ENCODE measurements at regions not wholly inside any gene's neighbourhood (a gene's known extent, or its start where the extent isn't known, plus 50 kb on each side); places are given as distances from the start of the nearest gene placed in this dataset.

DNA sequence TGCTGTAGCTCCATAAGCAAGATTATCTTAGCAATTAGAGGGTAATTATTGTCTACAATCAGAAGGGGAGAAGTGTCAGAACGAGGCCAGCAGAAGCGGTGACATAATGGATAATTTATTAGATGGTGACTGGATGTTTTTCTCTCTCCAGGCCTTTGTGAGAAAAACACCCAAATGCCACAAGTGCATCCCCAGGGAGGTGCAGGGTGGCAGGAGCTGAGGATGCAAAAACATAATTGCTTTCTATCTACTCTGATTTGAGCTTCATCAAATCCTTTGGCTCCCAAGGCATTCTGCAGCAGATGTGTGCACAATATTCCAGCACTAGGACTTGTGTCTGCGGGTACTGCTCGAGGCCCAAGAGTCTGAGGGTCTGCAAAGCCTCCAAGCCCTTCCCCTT lies 220.1 kb upstream of the SERP2 start:
- H3K9ac ChIP-seq (ENCODE audit: insufficient read depth in 1 of 2, low read length in 2 of 2), result no peak overlapping the region
- H3K36me3 ChIP-seq (ENCODE audit: control insufficient read depth in 4 of 4, insufficient read depth in 4 of 4, low read length in 4 of 4), result no peaks in the 10 kb centered on the region
- H3K4me3 ChIP-seq, result no peak overlapping the region
- WGBS, 2 donors, result 93 to 94% methylated on average over 4 of the region's 4 CpGs
- ATAC-seq (ENCODE audit: insufficient read depth, low FRiP score), result no peak
- no peaks in the 10 kb centered on the region for H3K9me3 ChIP-seq (ENCODE audit: control insufficient read depth in 4 of 4, insufficient read depth in 3 of 4, low read length in 3 of 4)
- TF ChIP-seq, protein P1, sequence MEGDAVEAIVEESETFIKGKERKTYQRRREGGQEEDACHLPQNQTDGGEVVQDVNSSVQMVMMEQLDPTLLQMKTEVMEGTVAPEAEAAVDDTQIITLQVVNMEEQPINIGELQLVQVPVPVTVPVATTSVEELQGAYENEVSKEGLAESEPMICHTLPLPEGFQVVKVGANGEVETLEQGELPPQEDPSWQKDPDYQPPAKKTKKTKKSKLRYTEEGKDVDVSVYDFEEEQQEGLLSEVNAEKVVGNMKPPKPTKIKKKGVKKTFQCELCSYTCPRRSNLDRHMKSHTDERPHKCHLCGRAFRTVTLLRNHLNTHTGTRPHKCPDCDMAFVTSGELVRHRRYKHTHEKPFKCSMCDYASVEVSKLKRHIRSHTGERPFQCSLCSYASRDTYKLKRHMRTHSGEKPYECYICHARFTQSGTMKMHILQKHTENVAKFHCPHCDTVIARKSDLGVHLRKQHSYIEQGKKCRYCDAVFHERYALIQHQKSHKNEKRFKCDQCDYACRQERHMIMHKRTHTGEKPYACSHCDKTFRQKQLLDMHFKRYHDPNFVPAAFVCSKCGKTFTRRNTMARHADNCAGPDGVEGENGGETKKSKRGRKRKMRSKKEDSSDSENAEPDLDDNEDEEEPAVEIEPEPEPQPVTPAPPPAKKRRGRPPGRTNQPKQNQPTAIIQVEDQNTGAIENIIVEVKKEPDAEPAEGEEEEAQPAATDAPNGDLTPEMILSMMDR (IDR thresholded peaks at IDR 0.05; ENCODE audit: control extremely low read depth, extremely low read depth), result no peak
- H3K27me3 ChIP-seq (ENCODE audit: control insufficient read depth in 3 of 3, insufficient read depth in 3 of 3, low read length in 2 of 3), result no peaks in the 10 kb centered on the region
- H3K4me1 ChIP-seq (ENCODE audit: control insufficient read depth in 5 of 5, insufficient read depth in 5 of 5, low read length in 5 of 5), result peaks cover 0 to 12% (median 5%) of the 10 kb centered on the region in 5 donors
- H3K27ac ChIP-seq (ENCODE audit: low read depth in 1 of 2, low read length in 1 of 2), result no peak overlapping the region
- DNase-seq, result no peak

DNA sequence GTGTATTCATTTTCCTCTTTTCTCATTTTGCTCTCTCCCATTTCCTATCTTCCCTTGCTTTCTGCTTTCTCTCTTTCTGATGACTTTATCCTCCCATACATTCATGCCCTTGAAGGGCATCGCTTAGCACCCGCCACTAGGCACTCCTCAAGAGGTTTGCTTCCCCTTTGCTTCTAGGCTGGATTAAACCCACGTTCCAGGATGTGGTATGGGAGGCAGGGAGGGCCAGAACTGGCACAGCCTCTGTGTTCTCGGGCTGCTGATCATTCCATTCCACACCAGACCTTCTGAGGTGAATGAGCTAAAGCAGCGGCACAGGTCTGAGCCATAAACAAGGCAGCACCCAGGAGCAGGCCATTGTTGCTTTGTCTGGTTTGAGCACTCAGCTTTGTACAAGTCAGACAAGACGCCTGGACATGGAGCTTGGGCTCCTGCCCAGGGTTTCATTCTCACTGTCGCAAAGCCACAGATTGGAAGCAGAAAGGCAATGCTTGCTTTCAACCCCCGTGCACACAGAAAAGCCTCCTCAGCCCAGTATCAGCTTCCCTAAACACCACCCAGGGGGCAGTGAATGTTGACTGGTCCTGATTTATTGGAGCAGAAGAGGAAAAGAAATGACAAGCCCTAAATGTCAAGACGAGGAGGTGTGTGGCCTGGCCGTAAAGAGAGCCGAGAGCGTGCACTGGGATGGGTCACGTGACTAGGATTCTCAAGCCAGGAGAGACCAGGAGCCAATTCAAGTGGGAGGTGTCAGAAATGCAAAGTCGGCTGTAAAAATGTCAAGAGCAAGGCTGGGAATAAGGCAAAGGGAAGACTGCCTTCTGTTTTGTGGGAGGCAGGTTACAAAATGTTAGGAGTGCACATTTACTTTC lies 218.0 kb upstream of the SERP2 start:
- no peak overlapping the region for H3K4me3 ChIP-seq
- no peak overlapping the region for H3K9ac ChIP-seq (ENCODE audit: insufficient read depth in 1 of 2, low read length in 2 of 2)
- peaks cover 0 to 12% (median 5%) of the 10 kb centered on the region in 5 donors for H3K4me1 ChIP-seq (ENCODE audit: control insufficient read depth in 5 of 5, insufficient read depth in 5 of 5, low read length in 5 of 5)
- H3K27me3 ChIP-seq (ENCODE audit: control insufficient read depth in 3 of 3, insufficient read depth in 3 of 3, low read length in 2 of 3), result no peaks in the 10 kb centered on the region
- H3K36me3 ChIP-seq (ENCODE audit: control insufficient read depth in 4 of 4, insufficient read depth in 4 of 4, low read length in 4 of 4), result no peaks in the 10 kb centered on the region
- TF ChIP-seq, protein P1 (IDR thresholded peaks at IDR 0.05; ENCODE audit: control extremely low read depth, extremely low read depth), result no peak
- WGBS, 2 donors, result 41 to 43% methylated on average over 14 of the region's 14 CpGs
- ATAC-seq (ENCODE audit: insufficient read depth, low FRiP score) (peak; percentile 75), DNase-seq (peak; percentile 77 to 91 (median 85))
- H3K27ac ChIP-seq (ENCODE audit: low read depth in 1 of 2, low read length in 1 of 2), result peak overlapping the region; percentile 62 to 74
- no peaks in the 10 kb centered on the region for H3K9me3 ChIP-seq (ENCODE audit: control insufficient read depth in 4 of 4, insufficient read depth in 3 of 4, low read length in 3 of 4)

DNA sequence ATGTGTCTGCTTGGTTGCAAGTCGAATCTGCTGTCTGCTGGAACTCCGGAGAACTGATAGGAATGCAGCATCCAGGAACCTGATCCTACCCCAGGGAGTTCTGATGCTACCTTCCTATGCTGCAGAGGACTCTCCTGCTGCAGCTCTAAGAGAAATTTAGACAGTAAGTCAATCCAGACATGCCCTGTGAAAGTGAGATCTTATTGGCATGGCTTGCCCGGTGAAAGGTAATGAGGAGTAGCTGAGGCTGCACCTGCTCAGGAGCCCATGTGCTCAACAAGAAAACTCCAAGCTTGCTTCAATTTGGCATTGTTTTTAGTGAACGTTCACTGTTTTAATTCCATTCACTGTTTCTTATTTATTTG lies 217.3 kb upstream of the SERP2 start:
- ATAC-seq (ENCODE audit: insufficient read depth, low FRiP score) (no peak), DNase-seq (no peak)
- no peaks in the 10 kb centered on the region for H3K27me3 ChIP-seq (ENCODE audit: control insufficient read depth in 3 of 3, insufficient read depth in 3 of 3, low read length in 2 of 3)
- H3K9ac ChIP-seq (ENCODE audit: insufficient read depth in 1 of 2, low read length in 2 of 2), result no peak overlapping the region
- 66 to 86% methylated on average over 4 of the region's 4 CpGs for WGBS, 2 donors
- TF ChIP-seq, protein P1 (IDR thresholded peaks at IDR 0.05; ENCODE audit: control extremely low read depth, extremely low read depth), result no peak
- H3K27ac ChIP-seq (ENCODE audit: low read depth in 1 of 2, low read length in 1 of 2), result no peak overlapping the region
- H3K4me3 ChIP-seq, result no peak overlapping the region
- peaks cover 0 to 12% (median 7%) of the 10 kb centered on the region in 5 donors for H3K4me1 ChIP-seq (ENCODE audit: control insufficient read depth in 5 of 5, insufficient read depth in 5 of 5, low read length in 5 of 5)
- no peaks in the 10 kb centered on the region for H3K9me3 ChIP-seq (ENCODE audit: control insufficient read depth in 4 of 4, insufficient read depth in 3 of 4, low read length in 3 of 4)
- H3K36me3 ChIP-seq (ENCODE audit: control insufficient read depth in 4 of 4, insufficient read depth in 4 of 4, low read length in 4 of 4), result no peaks in the 10 kb centered on the region
